Skeletal muscle tissue (tissue), 3 donors: ENCODE measurements at regions not wholly inside any gene's neighbourhood (a gene's known extent, or its start where the extent isn't known, plus 50 kb on each side); places are given as distances from the start of the nearest gene placed in this dataset.

Experiments
- H3K27ac ChIP-seq: one replicate; pipeline ENCODE4 v1.7.0; 2013; ENCODE audit warnings: mild to moderate bottlenecking, low read depth, low read length, inconsistent platforms
- H3K27me3 ChIP-seq, 3 donors: one replicate each; pipeline ENCODE4 v1.7.0; 2013; ENCODE audit warnings: low read length in 3 of 3; ENCODE audit not compliant: control insufficient read depth in 3 of 3, insufficient read depth in 3 of 3
- H3K36me3 ChIP-seq, 3 donors: one replicate each; pipeline ENCODE4 v1.7.0; 2013; ENCODE audit warnings: low read length in 3 of 3; ENCODE audit not compliant: control insufficient read depth in 3 of 3, insufficient read depth in 3 of 3
- H3K4me1 ChIP-seq, 3 donors: one replicate each; pipeline ENCODE4 v1.7.0; 2013; ENCODE audit warnings: low read length in 3 of 3, mild to moderate bottlenecking in 3 of 3; ENCODE audit not compliant: control insufficient read depth in 3 of 3, insufficient read depth in 3 of 3
- H3K4me3 ChIP-seq, 3 donors: one replicate each; pipeline ENCODE4 v1.7.0; 2013; ENCODE audit warnings: low read length in 3 of 3
- H3K9ac ChIP-seq, 3 donors: one replicate each; pipeline ENCODE4 v1.7.0; 2013; ENCODE audit warnings: low read length in 3 of 3, mild to moderate bottlenecking in 3 of 3, moderate library complexity in 2 of 3, low read depth in 1 of 3
- H3K9me3 ChIP-seq, 3 donors: one replicate each; pipeline ENCODE4 v1.7.0; 2013; ENCODE audit warnings: low read length in 3 of 3; ENCODE audit not compliant: control insufficient read depth in 3 of 3
- donor health status: Osteomylitis.

GRCh38 chr14:76927971-76928700 lies 100.4 kb downstream of the IRF2BPL start:
- Histone ChIP-seq H3K27ac (no peak overlapping the region), H3K4me1 (peaks cover 31 to 48% (median 48%) of the 10 kb centered on the region in 3 donors), H3K9ac (no peak overlapping the region), H3K36me3 (no peaks in the 10 kb centered on the region), H3K4me3 (no peak overlapping the region), H3K9me3 (no peaks in the 10 kb centered on the region), H3K27me3 (no peaks in the 10 kb centered on the region)

DNA sequence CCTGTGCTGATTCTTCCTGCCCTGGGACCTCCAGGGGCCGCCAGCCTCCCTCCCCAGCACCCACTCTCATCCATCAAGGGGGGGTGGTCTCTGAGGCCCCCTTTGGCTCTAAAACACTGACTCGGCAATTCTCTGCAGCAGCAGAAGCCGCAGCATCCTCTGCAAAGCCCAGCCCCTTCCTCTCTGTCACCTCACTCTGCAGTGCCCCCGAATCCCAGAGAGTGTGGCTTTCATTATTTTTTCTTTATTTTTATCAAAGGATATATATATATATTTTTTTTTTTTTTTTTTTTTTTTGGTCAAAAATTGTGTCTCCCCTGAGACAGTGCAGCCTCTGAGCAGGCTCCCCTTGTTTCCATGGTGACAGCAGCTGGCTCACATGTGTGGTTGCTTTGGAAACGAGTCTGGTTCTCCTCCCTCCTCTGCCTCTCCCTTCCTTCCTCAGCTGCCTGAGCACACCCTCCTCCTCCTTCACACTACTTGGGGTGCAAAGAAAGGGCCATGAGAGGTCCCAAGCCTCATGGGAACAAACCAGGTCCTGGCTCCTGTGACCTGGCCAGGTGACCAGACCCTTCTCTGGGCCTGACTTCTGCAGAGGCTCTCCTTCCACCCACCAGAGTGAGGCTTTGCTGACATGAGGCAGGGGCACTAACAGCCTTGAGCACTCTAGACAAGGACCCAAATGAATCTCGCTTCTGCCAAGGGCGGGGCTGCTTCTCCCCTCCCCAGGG lies 100.5 kb downstream of the LRRC74A start:
- Histone ChIP-seq H3K4me3 (no peak overlapping the region), H3K27me3 (no peaks in the 10 kb centered on the region), H3K9me3 (no peaks in the 10 kb centered on the region), H3K4me1 (peaks cover 28 to 57% (median 52%) of the 10 kb centered on the region in 3 donors), H3K36me3 (no peaks in the 10 kb centered on the region), H3K27ac (no peak overlapping the region), H3K9ac (no peak overlapping the region)

- H3K9me3 ChIP-seq, result no peaks in the 10 kb centered on the region
- H3K36me3 ChIP-seq, result no peaks in the 10 kb centered on the region
- no peak overlapping the region for H3K4me3 ChIP-seq
- no peak overlapping the region for H3K27ac ChIP-seq
- no peak overlapping the region for H3K9ac ChIP-seq
- no peaks in the 10 kb centered on the region for H3K27me3 ChIP-seq
- H3K4me1 ChIP-seq, result peaks cover 39 to 67% (median 65%) of the 10 kb centered on the region in 3 donors
Observed at GRCh38 chr14:76925097-76925441, 98.9 kb downstream of the LRRC74A start.

DNA sequence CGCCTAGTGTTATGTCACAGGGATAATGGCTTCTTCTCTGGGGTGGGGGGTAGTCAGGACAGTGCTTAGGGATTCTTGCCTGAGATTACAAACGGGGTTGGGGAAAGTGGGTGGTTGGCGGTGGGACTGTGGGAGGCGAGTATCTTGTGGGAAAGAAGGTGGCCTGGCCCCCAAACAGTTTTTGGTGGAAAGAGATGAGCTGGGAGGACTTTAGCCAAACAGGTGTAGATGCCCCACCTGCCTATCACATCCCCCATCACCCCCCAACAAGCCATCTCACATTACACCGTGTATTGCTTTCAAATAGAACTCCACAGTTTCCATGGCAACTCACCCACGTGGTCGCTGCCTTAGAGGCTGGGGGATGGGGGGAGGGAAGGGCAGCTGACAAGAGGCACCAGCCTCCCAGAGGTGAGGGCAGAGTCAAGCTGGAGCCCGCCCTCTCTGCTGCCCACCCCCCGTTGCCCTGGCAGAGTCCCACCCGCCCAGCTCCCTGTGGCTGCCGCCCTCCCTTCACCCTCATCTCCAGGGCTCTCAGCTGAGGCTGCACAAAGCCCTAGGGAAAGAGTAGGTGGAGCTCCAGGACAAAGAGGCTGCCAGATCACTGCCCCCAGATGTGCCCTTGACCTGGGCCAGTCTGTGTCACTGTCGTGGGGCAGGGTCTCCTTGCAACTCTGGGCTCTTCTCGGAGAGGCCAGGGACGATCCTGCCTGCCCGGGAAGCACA lies 98.3 kb downstream of the LRRC74A start:
- H3K27me3 ChIP-seq, result no peaks in the 10 kb centered on the region
- no peak overlapping the region for H3K27ac ChIP-seq
- H3K36me3 ChIP-seq, result no peaks in the 10 kb centered on the region
- H3K4me3 ChIP-seq, result no peak overlapping the region
- H3K9me3 ChIP-seq, result no peaks in the 10 kb centered on the region
- H3K4me1 ChIP-seq, result peaks cover 39 to 67% (median 67%) of the 10 kb centered on the region in 3 donors
- no peak overlapping the region for H3K9ac ChIP-seq

- H3K27me3 ChIP-seq, result no peaks in the 10 kb centered on the region
- H3K4me3 ChIP-seq, result no peak overlapping the region
- peaks cover 45 to 72% (median 68%) of the 10 kb centered on the region in 3 donors for H3K4me1 ChIP-seq
- H3K9ac ChIP-seq, result no peak overlapping the region
- H3K27ac ChIP-seq, result no peak overlapping the region
- H3K9me3 ChIP-seq, result no peaks in the 10 kb centered on the region
- no peaks in the 10 kb centered on the region for H3K36me3 ChIP-seq
Observed at GRCh38 chr14:76923431-76924370, 97.5 kb downstream of the LRRC74A start.

DNA sequence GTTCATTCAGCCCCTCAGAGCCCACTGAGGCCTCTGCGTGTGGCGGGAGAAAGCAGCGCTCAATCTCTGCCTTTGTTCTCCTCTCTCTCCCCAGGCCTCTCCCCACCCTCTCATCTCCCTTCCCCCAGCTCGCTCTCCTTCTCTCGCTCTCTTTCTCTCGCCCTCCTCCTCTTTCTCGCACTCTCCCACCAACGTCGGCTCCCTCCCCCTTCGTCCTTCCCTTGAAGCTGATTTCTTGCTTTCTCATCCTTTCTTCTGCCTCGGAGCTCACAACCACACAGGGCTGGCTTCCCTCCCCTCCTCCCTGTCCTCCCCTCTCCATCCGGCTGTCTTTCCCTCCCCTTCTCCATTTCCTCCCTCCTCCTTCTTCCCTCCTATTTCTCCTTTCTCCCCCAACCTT lies 96.4 kb downstream of the LRRC74A start:
- no peak overlapping the region for H3K4me3 ChIP-seq
- H3K27ac ChIP-seq, result no peak overlapping the region
- no peaks in the 10 kb centered on the region for H3K27me3 ChIP-seq
- peaks cover 48 to 74% (median 71%) of the 10 kb centered on the region in 3 donors for H3K4me1 ChIP-seq
- no peak overlapping the region for H3K9ac ChIP-seq
- no peaks in the 10 kb centered on the region for H3K36me3 ChIP-seq
- no peaks in the 10 kb centered on the region for H3K9me3 ChIP-seq

- Histone ChIP-seq H3K36me3 (no peaks in the 10 kb centered on the region), H3K9ac (no peak overlapping the region), H3K27ac (no peak overlapping the region), H3K27me3 (no peaks in the 10 kb centered on the region), H3K4me3 (no peak overlapping the region), H3K9me3 (no peaks in the 10 kb centered on the region), H3K4me1 (peaks cover 49 to 79% (median 72%) of the 10 kb centered on the region in 3 donors)
Observed at GRCh38 chr14:76922092-76922491, 95.9 kb downstream of the LRRC74A start.

DNA sequence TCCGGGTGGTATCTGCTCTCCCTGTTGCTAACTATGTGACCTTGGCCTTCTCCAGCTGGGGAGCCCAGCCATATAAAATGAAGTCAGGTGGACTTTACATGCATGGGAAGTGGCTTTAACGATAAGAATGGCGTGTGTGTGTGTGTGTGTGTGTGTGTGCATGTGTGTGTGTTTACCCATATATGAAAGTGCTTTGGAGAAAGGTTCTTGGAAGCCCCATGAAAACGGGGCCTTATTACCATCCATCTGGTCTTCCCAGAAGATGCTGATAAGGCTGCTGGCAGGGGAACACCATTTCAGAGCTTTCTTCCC lies 94.8 kb downstream of the LRRC74A start:
- Histone ChIP-seq H3K36me3 (no peaks in the 10 kb centered on the region), H3K27ac (no peak overlapping the region), H3K4me1 (peaks cover 54 to 80% (median 76%) of the 10 kb centered on the region in 3 donors), H3K4me3 (no peak overlapping the region), H3K27me3 (no peaks in the 10 kb centered on the region), H3K9ac (no peak overlapping the region), H3K9me3 (no peaks in the 10 kb centered on the region)

GRCh38 chr14:76920331-76921087 lies 94.3 kb downstream of the LRRC74A start:
- Histone ChIP-seq H3K9me3 (no peaks in the 10 kb centered on the region), H3K36me3 (no peaks in the 10 kb centered on the region), H3K27ac (peak overlapping the region; percentile 95), H3K4me1 (peaks cover 52 to 79% (median 78%) of the 10 kb centered on the region in 3 donors), H3K9ac (peak overlapping the region in 2 of 3 donors; percentile 34 to 36), H3K27me3 (no peaks in the 10 kb centered on the region), H3K4me3 (peak overlapping the region in 2 of 3 donors; percentile 33 to 41)
